ENCODE measurements at regions not wholly inside any gene's neighbourhood (a gene's known extent, or its start where the extent isn't known, plus 50 kb on each side); places are given as distances from the start of the nearest gene placed in this dataset.

DNA sequence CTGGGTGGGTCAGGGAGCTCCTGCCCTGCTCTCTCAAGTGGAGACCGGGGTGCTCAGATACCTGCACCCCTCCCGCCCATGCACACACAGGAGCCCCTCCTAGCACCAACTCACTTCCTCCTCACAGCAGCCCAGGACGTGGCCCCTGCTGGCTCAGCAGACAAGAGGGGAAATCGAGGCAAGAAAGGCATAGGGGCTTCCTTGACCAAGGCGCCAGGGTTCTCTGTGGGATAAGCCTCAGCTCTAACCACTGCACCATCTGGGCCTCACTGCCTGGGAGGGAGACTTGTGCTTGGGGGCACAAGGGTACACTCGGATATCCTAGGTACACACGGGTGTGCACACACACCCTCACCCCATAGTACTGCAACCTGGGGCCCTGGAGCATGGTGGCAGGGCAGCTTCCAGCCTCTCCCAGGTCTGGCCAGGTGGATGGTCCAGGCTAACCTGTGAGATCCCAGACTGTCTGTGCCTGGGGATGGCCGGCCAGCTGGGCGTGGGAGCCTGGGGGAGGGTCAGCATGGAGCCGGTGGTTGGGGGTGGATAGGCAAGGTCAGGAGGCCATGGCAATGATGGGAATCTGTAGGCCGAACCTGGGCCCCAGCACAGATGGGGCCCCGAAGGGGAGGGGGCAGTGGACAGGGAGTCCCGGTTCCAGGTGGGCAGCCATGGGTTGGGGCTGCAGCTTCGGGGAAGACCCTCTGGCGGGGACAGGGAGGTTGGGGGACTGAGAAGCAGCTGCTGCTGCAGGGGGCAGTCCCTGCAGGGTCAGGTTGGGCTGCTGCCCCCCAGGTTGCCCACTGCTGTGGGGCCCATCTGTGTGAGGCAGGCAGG, 312.4 kb downstream of the TMEM121 start:
- intact Hi-C loops (cut with micrococcal nuclease) = no loop called here
- no peaks in the 10 kb centered on the region for H3K36me3 ChIP-seq
- no peak overlapping the region for H3K4me3 ChIP-seq
- H3K27ac ChIP-seq (replicated peaks) = no peak overlapping the region
- H3K4me1 ChIP-seq = no peaks in the 10 kb centered on the region
- no peak for DNase-seq
- TF ChIP-seq, protein P1, sequence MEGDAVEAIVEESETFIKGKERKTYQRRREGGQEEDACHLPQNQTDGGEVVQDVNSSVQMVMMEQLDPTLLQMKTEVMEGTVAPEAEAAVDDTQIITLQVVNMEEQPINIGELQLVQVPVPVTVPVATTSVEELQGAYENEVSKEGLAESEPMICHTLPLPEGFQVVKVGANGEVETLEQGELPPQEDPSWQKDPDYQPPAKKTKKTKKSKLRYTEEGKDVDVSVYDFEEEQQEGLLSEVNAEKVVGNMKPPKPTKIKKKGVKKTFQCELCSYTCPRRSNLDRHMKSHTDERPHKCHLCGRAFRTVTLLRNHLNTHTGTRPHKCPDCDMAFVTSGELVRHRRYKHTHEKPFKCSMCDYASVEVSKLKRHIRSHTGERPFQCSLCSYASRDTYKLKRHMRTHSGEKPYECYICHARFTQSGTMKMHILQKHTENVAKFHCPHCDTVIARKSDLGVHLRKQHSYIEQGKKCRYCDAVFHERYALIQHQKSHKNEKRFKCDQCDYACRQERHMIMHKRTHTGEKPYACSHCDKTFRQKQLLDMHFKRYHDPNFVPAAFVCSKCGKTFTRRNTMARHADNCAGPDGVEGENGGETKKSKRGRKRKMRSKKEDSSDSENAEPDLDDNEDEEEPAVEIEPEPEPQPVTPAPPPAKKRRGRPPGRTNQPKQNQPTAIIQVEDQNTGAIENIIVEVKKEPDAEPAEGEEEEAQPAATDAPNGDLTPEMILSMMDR (IDR thresholded peaks at IDR 0.05; ENCODE audit: borderline replicate concordance) = no peak
- peaks cover 51% of the 10 kb centered on the region for H3K27me3 ChIP-seq (ENCODE audit: low read depth)
- H3K9me3 ChIP-seq (replicated peaks) = no peaks in the 10 kb centered on the region

DNA sequence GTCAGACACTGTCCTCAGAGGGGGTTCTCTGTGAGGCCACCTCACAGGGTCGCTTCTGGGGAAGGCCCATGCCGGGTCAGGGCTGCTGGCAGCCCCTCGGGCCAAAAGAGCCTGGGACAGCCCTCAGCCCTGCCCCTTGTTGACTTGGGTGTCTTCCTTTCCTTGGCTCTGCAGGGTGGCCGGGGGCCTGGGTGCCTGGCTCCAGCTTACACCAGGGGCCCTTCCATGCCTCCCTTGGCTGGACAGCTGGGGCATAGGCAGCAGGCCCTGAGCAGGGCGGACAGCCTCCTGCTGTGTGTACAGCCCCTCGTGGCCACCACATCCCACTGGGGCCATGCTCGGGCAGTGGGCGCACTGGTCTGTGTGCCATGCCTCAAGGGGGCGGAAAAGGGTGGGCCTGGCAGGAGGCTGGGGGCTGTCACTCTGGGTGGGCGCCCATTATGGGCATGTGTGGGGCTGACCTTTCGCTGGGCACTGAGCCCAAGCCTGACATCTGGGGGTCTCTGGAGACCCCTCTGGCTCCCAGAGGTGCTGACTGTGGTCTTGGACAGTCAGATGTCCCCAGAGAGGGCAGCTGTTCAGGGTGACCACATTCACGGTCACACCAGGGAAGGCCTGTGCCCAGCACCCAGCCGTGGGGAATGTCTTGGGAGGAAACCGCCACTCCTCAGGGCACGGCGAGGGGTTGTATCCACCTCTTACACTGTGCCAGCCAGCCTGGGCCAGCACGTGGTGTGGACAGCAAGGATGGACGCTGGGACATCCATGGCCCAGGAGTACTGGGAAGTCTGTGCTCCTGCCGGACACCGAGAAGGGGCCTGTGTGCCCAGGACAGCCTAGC, 313.3 kb downstream of the TMEM121 start:
- Histone ChIP-seq H3K27me3 (ENCODE audit: low read depth) (peaks cover 54% of the 10 kb centered on the region), H3K4me3 (no peak overlapping the region), H3K9me3 (replicated peaks) (no peaks in the 10 kb centered on the region), H3K27ac (replicated peaks) (no peak overlapping the region), H3K4me1 (no peaks in the 10 kb centered on the region), H3K36me3 (no peaks in the 10 kb centered on the region)
- DNase-seq = no peak
- TF ChIP-seq, protein P1 (IDR thresholded peaks at IDR 0.05; ENCODE audit: borderline replicate concordance) = no peak
- intact Hi-C loops (cut with micrococcal nuclease) = no loop called here

DNA sequence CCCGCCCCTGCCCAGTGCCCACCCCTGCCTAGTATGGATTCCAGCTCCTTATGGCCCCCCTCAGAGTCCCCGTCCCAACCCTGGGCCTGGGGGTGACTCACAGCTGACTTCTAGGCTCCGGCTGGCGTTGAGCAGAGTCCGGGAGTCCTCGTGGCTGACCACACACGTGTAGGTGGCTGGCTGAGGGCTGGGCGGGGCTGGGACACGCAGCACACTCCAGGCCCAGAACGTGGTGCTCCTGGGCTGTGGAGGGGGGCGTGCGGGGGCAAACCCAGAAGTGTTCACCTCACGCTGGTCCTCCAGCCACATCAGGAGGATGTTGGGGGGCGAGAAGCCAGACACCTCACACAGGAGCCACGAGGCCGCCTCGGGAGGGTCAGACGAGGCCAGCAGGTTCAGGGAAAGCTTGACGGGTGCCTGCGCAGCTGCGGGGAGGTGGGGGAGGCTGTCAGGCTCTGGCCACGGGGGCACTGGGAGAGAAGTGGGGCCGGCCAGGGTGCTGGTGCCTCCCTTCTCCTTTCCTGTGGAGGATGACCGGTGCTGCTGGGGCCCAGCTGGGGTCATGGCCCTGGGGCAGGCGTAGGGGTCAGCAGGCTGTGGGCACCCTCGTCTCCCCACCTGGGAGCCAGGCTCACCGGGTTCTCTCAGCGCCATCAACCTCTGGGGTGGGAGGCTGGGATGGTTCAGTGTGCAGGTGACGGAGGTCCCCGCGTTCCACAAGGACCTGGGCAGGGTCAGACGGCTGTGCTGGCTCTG, 314.1 kb downstream of the TMEM121 start:
- Histone ChIP-seq H3K4me1 (no peaks in the 10 kb centered on the region), H3K9me3 (replicated peaks) (no peaks in the 10 kb centered on the region), H3K4me3 (no peak overlapping the region), H3K27ac (replicated peaks) (no peak overlapping the region), H3K36me3 (no peaks in the 10 kb centered on the region), H3K27me3 (ENCODE audit: low read depth) (peaks cover 62% of the 10 kb centered on the region)
- no peak for DNase-seq
- TF ChIP-seq, protein P1 (IDR thresholded peaks at IDR 0.05; ENCODE audit: borderline replicate concordance) = no peak
- intact Hi-C loops (cut with micrococcal nuclease) = no loop called here

DNA sequence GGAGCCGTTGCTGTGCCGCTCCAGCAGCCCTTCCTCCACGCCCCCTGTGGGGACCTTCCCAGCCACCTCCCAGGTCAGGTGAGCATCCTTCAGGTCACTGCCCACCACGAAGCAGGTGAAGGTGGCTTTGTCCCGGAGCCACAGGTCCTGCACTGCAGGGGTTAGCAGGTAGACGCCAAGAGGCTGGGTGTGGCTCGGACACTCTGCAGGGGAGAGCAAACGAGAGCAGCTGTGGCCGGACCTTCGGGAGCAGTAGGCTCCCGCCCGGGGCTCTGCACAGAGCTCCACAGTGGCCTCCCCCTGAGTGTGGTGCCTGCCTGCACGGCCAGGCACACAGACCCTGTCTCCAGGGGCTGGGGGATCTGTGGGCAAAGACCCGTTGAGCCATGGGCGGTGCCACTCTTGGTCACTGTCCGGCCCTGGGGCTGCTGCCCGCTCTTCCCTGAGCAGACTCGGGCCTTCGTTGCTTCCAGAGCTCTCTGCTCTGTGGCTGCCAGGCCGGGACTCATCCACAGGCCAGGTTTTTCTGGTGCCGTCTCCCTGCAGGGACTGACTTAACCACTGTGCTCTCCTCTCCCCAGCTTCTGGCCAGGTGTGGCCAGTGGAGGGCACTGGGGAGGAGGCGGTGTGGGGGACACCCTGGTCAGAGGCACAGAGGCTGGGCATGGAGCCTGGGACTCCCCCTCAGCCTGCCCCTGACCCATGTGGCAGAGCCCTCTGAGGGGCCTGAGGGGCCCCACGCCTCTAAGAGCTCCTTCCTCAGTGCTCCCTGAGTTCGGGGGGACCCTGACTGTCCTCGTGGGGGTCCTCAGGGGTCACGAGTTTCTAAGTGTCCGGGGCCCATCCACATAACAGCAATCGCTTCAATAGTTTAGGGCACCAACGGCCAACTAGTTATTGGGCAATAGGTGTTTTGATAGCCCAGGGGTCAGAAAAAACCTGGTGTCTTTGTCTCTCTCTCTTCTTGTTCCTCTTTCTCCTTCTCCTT, 314.9 kb downstream of the TMEM121 start:
- H3K9me3 ChIP-seq (replicated peaks) = no peaks in the 10 kb centered on the region
- DNase-seq = no peak
- H3K4me3 ChIP-seq = no peak overlapping the region
- H3K36me3 ChIP-seq = no peaks in the 10 kb centered on the region
- no peak overlapping the region for H3K27ac ChIP-seq (replicated peaks)
- peaks cover 71% of the 10 kb centered on the region for H3K27me3 ChIP-seq (ENCODE audit: low read depth)
- intact Hi-C loops (cut with micrococcal nuclease) = no loop called here
- H3K4me1 ChIP-seq = no peaks in the 10 kb centered on the region
- TF ChIP-seq, protein P1 (IDR thresholded peaks at IDR 0.05; ENCODE audit: borderline replicate concordance) = no peak
